ENCODE measurements at regions not wholly inside any gene's neighbourhood (a gene's known extent, or its start where the extent isn't known, plus 50 kb on each side); places are given as distances from the start of the nearest gene placed in this dataset.

DNA sequence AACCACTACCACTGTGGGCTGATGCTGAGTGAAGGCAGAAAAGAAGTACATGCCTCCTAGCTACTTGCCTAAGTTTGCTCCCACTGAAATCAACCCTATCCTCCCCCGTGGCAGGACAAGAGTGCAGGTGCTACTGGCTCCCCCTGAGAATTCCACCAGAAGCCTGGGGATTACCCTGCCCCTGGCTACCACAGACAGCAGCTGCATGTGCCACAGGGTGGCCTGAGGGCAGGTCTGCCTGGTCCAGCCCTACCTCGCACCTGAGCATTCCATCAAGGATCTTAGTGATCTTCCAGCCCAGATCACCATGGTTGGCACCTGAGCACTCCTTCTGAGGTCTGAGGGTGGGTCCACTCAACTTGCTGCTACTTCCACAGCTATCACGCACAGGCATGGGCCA is 176.4 kb upstream of the SMIM30 start:
- H3K27me3 ChIP-seq (replicated peaks; ENCODE audit: insufficient read depth) = no peaks in the 10 kb centered on the region
- TF ChIP-seq CTCF (IDR thresholded peaks at IDR 0.05) = no peak
- no peak for DNase-seq (ENCODE audit: low spot score)
- no peak overlapping the region for H3K27ac ChIP-seq
- no peaks in the 10 kb centered on the region for H3K4me1 ChIP-seq (replicated peaks)
- intact Hi-C loops (cut with DNase I) = no loop called here
- H3K36me3 ChIP-seq = no peaks in the 10 kb centered on the region
- H3K4me3 ChIP-seq = no peak overlapping the region
- H3K9me3 ChIP-seq = no peaks in the 10 kb centered on the region
- WGBS = 90% methylated on average over 3 of the region's 3 CpGs

DNA sequence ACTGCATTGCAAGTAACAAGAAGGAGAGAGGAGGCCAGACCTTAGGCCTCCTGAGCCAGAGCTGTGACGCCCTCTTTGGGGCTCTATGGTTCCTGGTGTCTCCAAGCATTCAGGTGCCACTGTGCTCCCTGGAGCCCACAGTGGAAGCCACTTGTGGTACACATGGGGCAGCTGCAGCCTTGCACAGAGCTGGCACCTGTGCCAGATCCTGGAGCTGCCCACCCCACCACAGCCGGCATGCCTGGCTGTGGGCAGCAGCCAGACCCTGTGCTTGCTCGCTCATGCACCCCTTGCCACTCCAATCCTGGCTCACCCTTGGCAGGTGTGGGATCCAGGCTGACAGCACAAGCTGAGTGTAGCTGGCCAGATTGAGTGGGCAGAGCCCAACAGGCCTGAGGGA is 173.8 kb upstream of the SMIM30 start:
- Histone ChIP-seq H3K4me1 (replicated peaks) (no peaks in the 10 kb centered on the region), H3K27me3 (replicated peaks; ENCODE audit: insufficient read depth) (no peaks in the 10 kb centered on the region), H3K9me3 (no peaks in the 10 kb centered on the region), H3K36me3 (no peaks in the 10 kb centered on the region), H3K27ac (no peak overlapping the region), H3K4me3 (no peak overlapping the region)
- TF ChIP-seq POLR2A (IDR thresholded peaks at IDR 0.05) (no peak), POLR2AphosphoS5 (IDR thresholded peaks at IDR 0.05) (no peak)
- intact Hi-C loops (cut with DNase I) = no loop called here
- no peak for DNase-seq (ENCODE audit: low spot score)
- 85% methylated on average over 2 of the region's 3 CpGs for WGBS

- intact Hi-C loops (cut with DNase I) = no loop called here
Measured at GRCh38 chr7:113291058-113291457, 172.7 kb upstream of the SMIM30 start.

GRCh38 chr7:113289140-113289740 is 170.9 kb upstream of the SMIM30 start:
- DNase-seq (ENCODE audit: low spot score) = no peak
- no peaks in the 10 kb centered on the region for H3K36me3 ChIP-seq
- no peak overlapping the region for H3K4me3 ChIP-seq
- no peaks in the 10 kb centered on the region for H3K4me1 ChIP-seq (replicated peaks)
- H3K9me3 ChIP-seq = no peaks in the 10 kb centered on the region
- 55% methylated on average over 4 of the region's 4 CpGs for WGBS
- no peaks in the 10 kb centered on the region for H3K27me3 ChIP-seq (replicated peaks; ENCODE audit: insufficient read depth)
- TF ChIP-seq CTCF (IDR thresholded peaks at IDR 0.05) = peak in 2 of 4 experiments; percentile 32 to 40
- TF ChIP-seq POLR2A (IDR thresholded peaks at IDR 0.05) = no peak
- TF ChIP-seq POLR2AphosphoS5 (IDR thresholded peaks at IDR 0.05) = no peak
- no peak overlapping the region for H3K27ac ChIP-seq
- intact Hi-C loops (cut with DNase I) = no loop called here

More at GRCh38 chr7:113291058-113291457, 172.7 kb upstream of the SMIM30 start:
- Histone ChIP-seq H3K36me3 (no peaks in the 10 kb centered on the region), H3K4me1 (replicated peaks) (no peaks in the 10 kb centered on the region), H3K9me3 (no peaks in the 10 kb centered on the region), H3K27me3 (replicated peaks; ENCODE audit: insufficient read depth) (no peaks in the 10 kb centered on the region), H3K27ac (no peak overlapping the region), H3K4me3 (no peak overlapping the region)
- 87% methylated on average over 8 of the region's 9 CpGs for WGBS
- TF ChIP-seq CTCF (IDR thresholded peaks at IDR 0.05) (no peak), POLR2A (IDR thresholded peaks at IDR 0.05) (no peak), POLR2AphosphoS5 (IDR thresholded peaks at IDR 0.05) (no peak)
- no peak for DNase-seq (ENCODE audit: low spot score)

DNA sequence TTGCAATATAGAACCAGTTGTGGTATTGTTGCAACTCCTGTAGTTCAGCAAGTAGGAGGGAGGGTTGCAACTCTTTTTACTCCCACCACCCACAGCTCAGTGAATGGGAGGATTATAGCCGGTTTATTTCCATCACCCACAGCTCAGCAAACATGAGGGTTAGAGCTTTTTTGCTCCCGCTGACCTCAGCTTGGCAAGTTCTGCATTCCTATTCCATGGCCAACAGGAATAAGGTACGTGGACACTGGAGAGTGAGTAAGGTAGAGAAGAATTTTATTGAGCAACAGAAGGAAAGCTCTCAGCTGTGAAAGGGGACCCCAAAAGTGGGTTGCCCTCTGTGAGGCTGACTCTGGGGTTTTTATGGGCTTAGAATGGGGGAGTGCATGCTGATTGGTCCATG is 167.1 kb upstream of the SMIM30 start:
- H3K4me1 ChIP-seq (replicated peaks) = no peaks in the 10 kb centered on the region
- no peak overlapping the region for H3K4me3 ChIP-seq
- no peaks in the 10 kb centered on the region for H3K9me3 ChIP-seq
- H3K27me3 ChIP-seq (replicated peaks; ENCODE audit: insufficient read depth) = no peaks in the 10 kb centered on the region
- DNase-seq (ENCODE audit: low spot score) = no peak
- intact Hi-C loops (cut with DNase I) = no loop called here
- H3K36me3 ChIP-seq = no peaks in the 10 kb centered on the region
- 76% methylated on average over 3 of the region's 3 CpGs for WGBS
- no peak for TF ChIP-seq POLR2AphosphoS5 (IDR thresholded peaks at IDR 0.05)
- no peak for TF ChIP-seq CTCF (IDR thresholded peaks at IDR 0.05)
- TF ChIP-seq POLR2A (IDR thresholded peaks at IDR 0.05) = no peak
- no peak overlapping the region for H3K27ac ChIP-seq
